HL-60 (cell line): ENCODE measurements at regions not wholly inside any gene's neighbourhood (a gene's known extent, or its start where the extent isn't known, plus 50 kb on each side); places are given as distances from the start of the nearest gene placed in this dataset.

Experiments
- CTCF ChIP-seq: IDR thresholded peaks from one replicate; pipeline ENCODE4 v1.5.1; 2011; ENCODE audit warnings: low read length, control low read depth, inconsistent platforms; ENCODE audit not compliant: insufficient read depth
- GABPA ChIP-seq: IDR thresholded peaks from 2 replicates; pipeline ENCODE4 v1.6.1; 2012; ENCODE audit warnings: low read depth
- POLR2AphosphoS5 ChIP-seq: IDR thresholded peaks from 2 replicates; pipeline ENCODE4 v1.6.1; 2012; ENCODE audit warnings: low read depth
- SPI1 ChIP-seq: IDR thresholded peaks from 2 replicates; pipeline ENCODE4 v1.6.1; 2012; ENCODE audit warnings: low read depth, mild to moderate bottlenecking, borderline replicate concordance
- TF ChIP-seq, protein P1 (sequence below): IDR thresholded peaks from 2 replicates; pipeline ENCODE4 v1.6.1; 2012; ENCODE audit warnings: low read depth; ENCODE audit not compliant: insufficient replicate concordance

DNA sequence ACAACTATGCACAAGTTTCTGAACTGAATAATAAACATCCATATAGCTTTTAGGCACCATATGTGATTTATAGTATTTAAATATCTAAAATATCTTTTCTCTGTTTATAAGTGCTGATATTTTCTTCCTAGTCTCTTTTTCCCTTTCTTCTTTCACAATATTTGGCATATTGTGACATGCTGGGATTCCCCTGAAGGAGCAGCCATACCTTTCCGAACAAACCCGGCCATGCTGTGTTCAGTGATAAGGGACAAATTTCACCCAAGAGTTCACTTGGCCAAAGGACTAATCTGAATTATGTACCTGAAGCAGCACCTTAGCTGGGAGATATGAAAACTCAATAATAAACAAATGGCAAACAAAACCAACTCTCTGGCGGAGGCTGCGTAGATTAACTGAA is 250.8 kb downstream of the RDH14 start:
- TF ChIP-seq CTCF (no peak), POLR2AphosphoS5 (no peak), GABPA (no peak), SPI1 (no peak)
- TF ChIP-seq, protein P1, sequence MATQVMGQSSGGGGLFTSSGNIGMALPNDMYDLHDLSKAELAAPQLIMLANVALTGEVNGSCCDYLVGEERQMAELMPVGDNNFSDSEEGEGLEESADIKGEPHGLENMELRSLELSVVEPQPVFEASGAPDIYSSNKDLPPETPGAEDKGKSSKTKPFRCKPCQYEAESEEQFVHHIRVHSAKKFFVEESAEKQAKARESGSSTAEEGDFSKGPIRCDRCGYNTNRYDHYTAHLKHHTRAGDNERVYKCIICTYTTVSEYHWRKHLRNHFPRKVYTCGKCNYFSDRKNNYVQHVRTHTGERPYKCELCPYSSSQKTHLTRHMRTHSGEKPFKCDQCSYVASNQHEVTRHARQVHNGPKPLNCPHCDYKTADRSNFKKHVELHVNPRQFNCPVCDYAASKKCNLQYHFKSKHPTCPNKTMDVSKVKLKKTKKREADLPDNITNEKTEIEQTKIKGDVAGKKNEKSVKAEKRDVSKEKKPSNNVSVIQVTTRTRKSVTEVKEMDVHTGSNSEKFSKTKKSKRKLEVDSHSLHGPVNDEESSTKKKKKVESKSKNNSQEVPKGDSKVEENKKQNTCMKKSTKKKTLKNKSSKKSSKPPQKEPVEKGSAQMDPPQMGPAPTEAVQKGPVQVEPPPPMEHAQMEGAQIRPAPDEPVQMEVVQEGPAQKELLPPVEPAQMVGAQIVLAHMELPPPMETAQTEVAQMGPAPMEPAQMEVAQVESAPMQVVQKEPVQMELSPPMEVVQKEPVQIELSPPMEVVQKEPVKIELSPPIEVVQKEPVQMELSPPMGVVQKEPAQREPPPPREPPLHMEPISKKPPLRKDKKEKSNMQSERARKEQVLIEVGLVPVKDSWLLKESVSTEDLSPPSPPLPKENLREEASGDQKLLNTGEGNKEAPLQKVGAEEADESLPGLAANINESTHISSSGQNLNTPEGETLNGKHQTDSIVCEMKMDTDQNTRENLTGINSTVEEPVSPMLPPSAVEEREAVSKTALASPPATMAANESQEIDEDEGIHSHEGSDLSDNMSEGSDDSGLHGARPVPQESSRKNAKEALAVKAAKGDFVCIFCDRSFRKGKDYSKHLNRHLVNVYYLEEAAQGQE = no peak
